SK-N-SH (cell line): ENCODE measurements at regions not wholly inside any gene's neighbourhood (a gene's known extent, or its start where the extent isn't known, plus 50 kb on each side); places are given as distances from the start of the nearest gene placed in this dataset.

Experiments used
- CTCF ChIA-PET: fragments of 300-600, 350-600 bp; formaldehyde crosslinking; extraction: SDS; loops from one replicate; lab custom pipeline; 2021; lab: Yijun Ruan, JAX
- POLR2A ChIA-PET: fragments of 350-600 bp; sonication (Branson Sonifier 250); formaldehyde crosslinking; extraction: SDS; loops from one replicate; lab custom pipeline; 2020; ENCODE audit warnings: antibody characterized with exemption, inconsistent platforms; lab: Yijun Ruan, JAX
- DNase-seq: peaks from one replicate; pipeline ENCODE4 v3.0.0; 2012
- H2AFZ ChIP-seq: fragments of 200-600 bp; sonication (generic); 2 replicates; pipeline ENCODE4 v1.8.1; 2016; ENCODE audit warnings: antibody characterized with exemption, mild to moderate bottlenecking, low read depth
- H3F3A ChIP-seq: fragments of 200-600 bp; sonication (generic); replicated peaks from 2 replicates; pipeline ENCODE3; 2016; ENCODE audit warnings: antibody characterized with exemption, mild to moderate bottlenecking; ENCODE audit not compliant: insufficient read depth
- H3K27ac ChIP-seq, 2 experiments: fragments of 200-500 bp in 1 of 2; fragments of 200-600 bp in 1 of 2; sonication (Bioruptor generic) in 1 of 2; sonication (generic), shearing (Covaris generic) in 1 of 2; 2 replicates each; pipeline versions ENCODE4 v1.5.1 to v1.6.1; 2014 to 2016; ENCODE audit warnings: low read depth in 2 of 2, inconsistent platforms in 1 of 2, low read length in 1 of 2, mild to moderate bottlenecking in 1 of 2, mixed read lengths in 1 of 2
- H3K27me3 ChIP-seq: fragments of 200-600 bp; sonication (generic), shearing (Covaris generic); 2 replicates; pipeline ENCODE4 v1.6.1; 2016; ENCODE audit warnings: mixed run types; ENCODE audit not compliant: insufficient read depth
- H3K36me3 ChIP-seq, 2 experiments: fragments of 200-500 bp in 1 of 2; fragments of 200-600 bp in 1 of 2; sonication (Bioruptor generic) in 1 of 2; sonication (generic) in 1 of 2; replicated peaks in 1 of 2; 2 replicates each; pipeline versions ENCODE3 to v1.5.1; 2014 to 2016; ENCODE audit warnings: low read length in 1 of 2, mild to moderate bottlenecking in 1 of 2; ENCODE audit not compliant: insufficient read depth in 2 of 2, control insufficient read depth in 1 of 2
- H3K4me1 ChIP-seq, 2 experiments: fragments of 200-500 bp in 1 of 2; fragments of 200-600 bp in 1 of 2; sonication (Bioruptor generic) in 1 of 2; sonication (generic), shearing (Covaris generic) in 1 of 2; 2 replicates each; pipeline versions ENCODE4 v1.5.1 to v1.6.1; 2014 to 2016; ENCODE audit warnings: low read depth in 1 of 2, low read length in 1 of 2, mixed run types in 1 of 2; ENCODE audit not compliant: insufficient read depth in 2 of 2, control insufficient read depth in 1 of 2
- H3K4me2 ChIP-seq: fragments of 200-600 bp; sonication (generic), shearing (Covaris generic); 2 replicates; pipeline ENCODE4 v1.6.1; 2017; ENCODE audit warnings: mixed run types
- H3K4me3 ChIP-seq, 2 experiments: fragments of 200-500 bp in 1 of 2; fragments of 200-600 bp in 1 of 2; sonication (Bioruptor generic) in 1 of 2; sonication (generic), shearing (Covaris generic) in 1 of 2; 2 replicates each; pipeline versions ENCODE4 v1.5.1 to v1.8.1; 2014 to 2016; ENCODE audit warnings: low read depth in 2 of 2, inconsistent platforms in 1 of 2, low read length in 1 of 2, mild to moderate bottlenecking in 1 of 2, mixed read lengths in 1 of 2, moderate library complexity in 1 of 2
- H3K79me2 ChIP-seq: fragments of 200-600 bp; sonication (generic); 2 replicates; pipeline ENCODE4 v1.8.1; 2017; ENCODE audit warnings: mild to moderate bottlenecking; ENCODE audit not compliant: insufficient read depth
- H3K9ac ChIP-seq: fragments of 200-600 bp; sonication (generic); 2 replicates; pipeline ENCODE4 v1.6.1; 2017; ENCODE audit warnings: mixed run types
- H3K9me2 ChIP-seq: fragments of 200-600 bp; sonication (generic); 2 replicates; pipeline ENCODE4 v1.6.1; 2017; ENCODE audit warnings: mixed run types
- H3K9me3 ChIP-seq: fragments of 200-600 bp; sonication (generic); 2 replicates; pipeline ENCODE4 v1.6.1; 2017; ENCODE audit warnings: mixed run types, mild to moderate bottlenecking, moderate library complexity
- H4K20me1 ChIP-seq: fragments of 200-600 bp; sonication (generic); 2 replicates; pipeline ENCODE4 v1.6.1; 2017; ENCODE audit warnings: mild to moderate bottlenecking, mixed run types; ENCODE audit not compliant: insufficient read depth
- CHD2 ChIP-seq: fragments of 150-350 bp; IDR thresholded peaks from 2 replicates; pipeline ENCODE4 v1.6.1; 2018; ENCODE audit warnings: low read length; ENCODE audit not compliant: partially characterized antibody
- CTCF ChIP-seq: fragments of 200-600 bp; sonication (generic); IDR thresholded peaks from 2 replicates; pipeline ENCODE4 v1.6.1; 2017; ENCODE audit warnings: antibody characterized with exemption, mild to moderate bottlenecking, moderate library complexity
- ELF1 ChIP-seq: IDR thresholded peaks from 2 replicates; pipeline ENCODE4 v1.4.0; 2012
- EZH2phosphoT487 ChIP-seq: fragments of 200-600 bp; sonication (generic); IDR thresholded peaks from 2 replicates; pipeline ENCODE4 v1.6.1; 2017; ENCODE audit warnings: low read depth, mixed run types, mild to moderate bottlenecking, antibody characterized with exemption, moderate library complexity, borderline replicate concordance
- FOSL2 ChIP-seq: IDR thresholded peaks from 2 replicates; pipeline ENCODE4 v1.4.0; 2012; ENCODE audit warnings: low read depth, mild to moderate bottlenecking, moderate library complexity, borderline replicate concordance
- FOXM1 ChIP-seq: IDR thresholded peaks from 2 replicates; pipeline ENCODE4 v1.4.0; 2012; ENCODE audit warnings: low read depth, mild to moderate bottlenecking
- IRF3 ChIP-seq: fragments of 150-350 bp; IDR thresholded peaks from 2 replicates; pipeline ENCODE4 v1.6.1; 2016; ENCODE audit warnings: mild to moderate bottlenecking, low read depth, low read length
- MAX ChIP-seq: IDR thresholded peaks from 2 replicates; pipeline ENCODE4 v1.4.0; 2012; ENCODE audit warnings: low read depth
- NFIC ChIP-seq: IDR thresholded peaks from 2 replicates; pipeline ENCODE4 v1.4.0; 2012; ENCODE audit warnings: borderline replicate concordance
- NRF1 ChIP-seq: IDR thresholded peaks from 2 replicates; pipeline ENCODE4 v1.6.1; 2012; ENCODE audit warnings: low read depth, mild to moderate bottlenecking, low read length
- PBX3 ChIP-seq: IDR thresholded peaks from 2 replicates; pipeline ENCODE4; 2012
- RAD21 ChIP-seq: IDR thresholded peaks from 2 replicates; pipeline ENCODE4 v1.6.1; 2012; ENCODE audit warnings: mild to moderate bottlenecking, low read length
- RXRA ChIP-seq: IDR thresholded peaks from 2 replicates; pipeline ENCODE4 v1.4.0; 2012; ENCODE audit warnings: low read depth, mild to moderate bottlenecking, borderline replicate concordance
- TAF1 ChIP-seq: IDR thresholded peaks from 2 replicates; pipeline ENCODE4 v1.6.1; 2012; ENCODE audit warnings: low read depth, mild to moderate bottlenecking, low read length, moderate library complexity, borderline replicate concordance
- TEAD4 ChIP-seq: IDR thresholded peaks from 2 replicates; pipeline ENCODE4 v1.4.0; 2012; ENCODE audit warnings: mild to moderate bottlenecking, borderline replicate concordance; ENCODE audit not compliant: insufficient read depth
- USF2 ChIP-seq: fragments of 150-350 bp; IDR thresholded peaks from 2 replicates; pipeline ENCODE4 v1.6.1; 2017; ENCODE audit warnings: antibody characterized with exemption, low read length, low read depth, borderline replicate concordance
- ZBTB33 ChIP-seq: IDR thresholded peaks from 2 replicates; pipeline ENCODE4 v1.4.0; 2012; ENCODE audit warnings: low read depth, borderline replicate concordance
- WGBS: methylation state at CpG from one replicate; pipeline ENCODE4 v1.1.6; 2017; ENCODE audit warnings: low lambda C conversion rate; 5-methylcytosine and 5-hydroxymethylcytosine counted together

- no peaks in the 10 kb centered on the region for H4K20me1 ChIP-seq
- no peaks in the 10 kb centered on the region for H3K9me2 ChIP-seq
- CTCF ChIA-PET = interaction anchor here (1.5 to 2.7 kb wide), 3 partner anchors 12 to 714 kb away, joined by 3 to 10 read pairs (median 5); no protein-coding TSS in a partner anchor
- no peaks in the 10 kb centered on the region for H3K36me3 ChIP-seq
- no peak for DNase-seq
- no peak for TF ChIP-seq CTCF
- no peak for TF ChIP-seq IRF3
- no peak for TF ChIP-seq RAD21
- no peak for TF ChIP-seq RXRA
- TF ChIP-seq NFIC = no peak
- TF ChIP-seq FOSL2 = no peak
- TF ChIP-seq USF2 = no peak
- TF ChIP-seq FOXM1 = no peak
- TF ChIP-seq MAX = no peak
- no peak for TF ChIP-seq EZH2phosphoT487
- no peak for TF ChIP-seq TEAD4
- TF ChIP-seq NRF1 = no peak
- no peak for TF ChIP-seq ELF1
- no peak for TF ChIP-seq ZBTB33
- TF ChIP-seq PBX3 = no peak
- no peak for TF ChIP-seq CHD2
- no peak for TF ChIP-seq TAF1
- H3K27me3 ChIP-seq = no peaks in the 10 kb centered on the region
- WGBS = 95% methylated on average over 3 of the region's 3 CpGs
- H3K27ac ChIP-seq = no peak overlapping the region
- no peak overlapping the region for H2AFZ ChIP-seq
- H3K9me3 ChIP-seq = no peaks in the 10 kb centered on the region
- no peak overlapping the region for H3K9ac ChIP-seq
- H3K4me3 ChIP-seq = no peak overlapping the region
- H3K4me1 ChIP-seq = no peaks in the 10 kb centered on the region
- POLR2A ChIA-PET = no interaction called here
- H3K4me2 ChIP-seq = no peak overlapping the region
- no peaks in the 10 kb centered on the region for H3K79me2 ChIP-seq
- H3F3A ChIP-seq = no peaks in the 10 kb centered on the region
These were observed 341.1 kb downstream of the RAPGEF2 start for GRCh38 chr4:159443975-159444374.
